Ovary (tissue), 3 donors: ENCODE measurements at regions not wholly inside any gene's neighbourhood (a gene's known extent, or its start where the extent isn't known, plus 50 kb on each side); places are given as distances from the start of the nearest gene placed in this dataset.

Experiments
- CTCF ChIP-seq, 3 donors: fragments of 450-650 bp in 2 of 3; fragments of 200-600 bp in 1 of 3; IDR thresholded peaks; one replicate each; pipeline versions ENCODE4 v1.5.1 to v1.8.0; 2016 to 2022; ENCODE audit warnings: antibody characterized with exemption in 3 of 3, mild to moderate bottlenecking in 1 of 3
- POLR2A ChIP-seq: fragments of 450-650 bp; IDR thresholded peaks from one replicate; pipeline ENCODE4 v1.6.1; 2017; ENCODE audit warnings: antibody characterized with exemption, mild to moderate bottlenecking, moderate library complexity
- donor health status: DM: no; HTN: no; CAD: no.

DNA sequence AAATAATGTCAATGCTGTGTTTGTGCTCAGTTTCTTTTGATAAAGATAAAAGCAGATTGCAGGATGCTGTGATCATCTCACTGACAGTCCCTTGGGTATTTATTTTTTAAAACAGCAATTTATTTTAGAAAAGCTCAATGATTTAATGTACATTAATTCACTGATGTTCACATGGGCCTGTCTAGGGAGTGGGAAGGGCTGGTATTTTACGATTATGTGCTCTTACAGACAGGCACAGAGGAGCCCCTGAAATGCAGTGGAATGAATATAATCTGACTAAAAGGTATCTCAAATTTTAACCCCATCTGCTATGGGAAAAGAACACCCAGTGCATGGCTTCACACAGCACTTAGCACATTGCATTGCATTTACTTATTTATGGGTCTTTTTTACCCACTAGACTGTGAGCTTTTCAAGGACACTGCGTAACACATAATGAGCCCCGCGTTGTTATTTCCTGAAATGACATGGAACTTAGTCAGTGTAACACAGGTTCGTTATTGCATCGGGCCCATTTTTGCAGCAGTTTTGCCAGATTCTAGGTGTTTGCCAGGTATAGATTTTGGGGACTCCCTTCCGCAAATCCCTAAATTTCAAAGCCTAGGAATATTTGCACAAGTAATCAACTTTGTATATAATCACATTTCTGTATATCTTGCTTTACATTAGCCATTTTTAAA, 425.3 kb upstream of the FBXO33 start:
- TF ChIP-seq CTCF (IDR thresholded peaks at IDR 0.05), result no peak
- TF ChIP-seq POLR2A, result no peak
